ENCODE measurements at regions not wholly inside any gene's neighbourhood (a gene's known extent, or its start where the extent isn't known, plus 50 kb on each side); places are given as distances from the start of the nearest gene placed in this dataset.

- no peak overlapping the region for H3K4me3 ChIP-seq (ENCODE audit: low read depth, low read length)
- TF ChIP-seq, protein P1, sequence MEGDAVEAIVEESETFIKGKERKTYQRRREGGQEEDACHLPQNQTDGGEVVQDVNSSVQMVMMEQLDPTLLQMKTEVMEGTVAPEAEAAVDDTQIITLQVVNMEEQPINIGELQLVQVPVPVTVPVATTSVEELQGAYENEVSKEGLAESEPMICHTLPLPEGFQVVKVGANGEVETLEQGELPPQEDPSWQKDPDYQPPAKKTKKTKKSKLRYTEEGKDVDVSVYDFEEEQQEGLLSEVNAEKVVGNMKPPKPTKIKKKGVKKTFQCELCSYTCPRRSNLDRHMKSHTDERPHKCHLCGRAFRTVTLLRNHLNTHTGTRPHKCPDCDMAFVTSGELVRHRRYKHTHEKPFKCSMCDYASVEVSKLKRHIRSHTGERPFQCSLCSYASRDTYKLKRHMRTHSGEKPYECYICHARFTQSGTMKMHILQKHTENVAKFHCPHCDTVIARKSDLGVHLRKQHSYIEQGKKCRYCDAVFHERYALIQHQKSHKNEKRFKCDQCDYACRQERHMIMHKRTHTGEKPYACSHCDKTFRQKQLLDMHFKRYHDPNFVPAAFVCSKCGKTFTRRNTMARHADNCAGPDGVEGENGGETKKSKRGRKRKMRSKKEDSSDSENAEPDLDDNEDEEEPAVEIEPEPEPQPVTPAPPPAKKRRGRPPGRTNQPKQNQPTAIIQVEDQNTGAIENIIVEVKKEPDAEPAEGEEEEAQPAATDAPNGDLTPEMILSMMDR (IDR thresholded peaks at IDR 0.05; ENCODE audit: insufficient read depth, low read length), result no peak
- DNase-seq (ENCODE audit: low read depth), result no peak
Measured at GRCh38 chr15:79519628-79520027, 87.5 kb downstream of the MINAR1 start.

- TF ChIP-seq, protein P1 (IDR thresholded peaks at IDR 0.05; ENCODE audit: insufficient read depth, low read length), result no peak
- peak; percentile 3 for DNase-seq (ENCODE audit: low read depth)
- no peak overlapping the region for H3K4me3 ChIP-seq (ENCODE audit: low read depth, low read length)
Measured at GRCh38 chr15:79520654-79521053, 88.5 kb downstream of the MINAR1 start.

- TF ChIP-seq, protein P1 (IDR thresholded peaks at IDR 0.05; ENCODE audit: insufficient read depth, low read length), result no peak
- no peak for DNase-seq (ENCODE audit: low read depth)
- no peak overlapping the region for H3K4me3 ChIP-seq (ENCODE audit: low read depth, low read length)
Measured at GRCh38 chr15:79522656-79523055, 90.5 kb downstream of the MINAR1 start.

- TF ChIP-seq, protein P1 (IDR thresholded peaks at IDR 0.05; ENCODE audit: insufficient read depth, low read length), result no peak
- no peak for DNase-seq (ENCODE audit: low read depth)
- H3K4me3 ChIP-seq (ENCODE audit: low read depth, low read length), result no peak overlapping the region
Measured at GRCh38 chr15:79523266-79523665, 91.1 kb downstream of the MINAR1 start.

DNA sequence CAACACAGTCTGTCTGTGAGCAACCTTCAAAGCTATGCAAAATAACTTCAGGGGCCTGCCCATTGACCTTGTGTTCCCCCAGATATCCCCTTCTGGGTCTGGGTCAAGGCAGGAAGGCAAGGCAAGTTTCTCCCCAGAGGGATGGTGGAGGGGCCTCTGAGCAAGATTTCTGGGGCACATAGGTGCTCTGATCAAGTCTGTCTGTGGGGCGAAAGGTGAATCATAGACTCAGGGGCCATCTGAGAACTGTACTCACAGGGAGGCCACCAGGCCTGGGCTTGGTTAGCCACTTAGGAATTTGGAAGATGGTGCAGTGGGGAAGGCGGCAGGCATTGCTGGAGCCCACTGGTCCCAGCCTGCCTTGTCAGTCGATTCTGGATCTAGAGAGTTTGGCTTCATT, 92.4 kb downstream of the MINAR1 start:
- no peak overlapping the region for H3K4me3 ChIP-seq (ENCODE audit: low read depth, low read length)
- DNase-seq (ENCODE audit: low read depth), result no peak
- TF ChIP-seq, protein P1 (IDR thresholded peaks at IDR 0.05; ENCODE audit: insufficient read depth, low read length), result no peak

DNA sequence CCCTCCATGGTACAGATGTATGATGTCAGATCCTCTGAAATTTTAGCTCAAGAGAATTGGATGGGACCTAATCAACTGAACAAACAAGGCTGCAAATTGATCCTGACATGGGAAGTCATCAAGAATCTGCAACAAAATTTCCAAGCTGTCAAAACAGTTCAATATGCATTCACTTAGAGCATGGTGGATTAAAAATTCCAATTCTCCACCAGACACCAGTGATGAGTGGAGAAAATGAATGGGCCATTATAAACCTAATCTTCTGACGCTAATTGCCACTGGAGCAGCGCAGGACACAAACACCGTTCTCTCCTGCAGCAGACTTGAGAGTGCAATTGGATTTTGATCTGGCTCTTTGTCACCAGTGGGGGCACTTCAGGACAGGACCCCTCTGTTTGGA, 94.2 kb downstream of the MINAR1 start:
- no peak for DNase-seq (ENCODE audit: low read depth)
- TF ChIP-seq, protein P1 (IDR thresholded peaks at IDR 0.05; ENCODE audit: insufficient read depth, low read length), result no peak
- no peak overlapping the region for H3K4me3 ChIP-seq (ENCODE audit: low read depth, low read length)

DNA sequence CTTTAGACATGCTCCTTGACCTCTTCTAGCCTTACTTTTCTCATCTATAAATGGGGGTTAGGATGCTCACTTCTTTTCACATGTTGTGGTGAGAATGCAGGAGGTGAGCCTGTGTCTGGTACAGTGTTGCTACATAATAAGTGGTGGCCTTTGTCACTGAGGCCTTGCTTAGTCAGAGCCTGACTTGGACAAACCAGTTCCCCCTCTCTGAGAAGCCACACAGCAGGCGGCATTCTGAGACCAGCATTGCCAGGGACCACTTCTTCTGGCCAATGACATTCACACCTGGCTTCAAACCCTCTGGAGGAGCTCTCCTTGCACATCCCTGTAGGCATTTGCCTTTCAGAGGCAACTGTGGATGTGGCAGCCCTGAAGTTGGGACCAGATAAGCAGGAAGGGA, 95.7 kb downstream of the MINAR1 start:
- H3K4me3 ChIP-seq (ENCODE audit: low read depth, low read length), result no peak overlapping the region
- TF ChIP-seq, protein P1 (IDR thresholded peaks at IDR 0.05; ENCODE audit: insufficient read depth, low read length), result no peak
- DNase-seq (ENCODE audit: low read depth), result no peak
